T-helper 2 cell (primary cell): ENCODE measurements at regions not wholly inside any gene's neighbourhood (a gene's known extent, or its start where the extent isn't known, plus 50 kb on each side); places are given as distances from the start of the nearest gene placed in this dataset.

Experiments
- DNase-seq, 5 experiments: peaks; one replicate each; pipeline versions ENCODE4 v3.0.0 to v3.0.0-alpha.2; 2012 to 2022

GRCh38 chr2:75277111-75277510, 77.8 kb upstream of the TACR1 start:
- DNase-seq, result no peak

- DNase-seq, result no peak
Observed at GRCh38 chr2:75276093-75277029, 77.0 kb upstream of the TACR1 start.

- DNase-seq, result no peak
Observed at GRCh38 chr2:75274936-75275335, 75.6 kb upstream of the TACR1 start.

- no peak for DNase-seq
Observed at GRCh38 chr2:75268112-75268511, 68.8 kb upstream of the TACR1 start.

GRCh38 chr2:75261923-75262322, 62.6 kb upstream of the TACR1 start:
- DNase-seq, result no peak

- DNase-seq, result no peak
Observed at GRCh38 chr2:75260946-75261345, 61.6 kb upstream of the TACR1 start.

GRCh38 chr2:75258620-75259019, 59.3 kb upstream of the TACR1 start:
- no peak for DNase-seq

- DNase-seq, result no peak
Observed at GRCh38 chr2:75256485-75256884, 57.2 kb upstream of the TACR1 start.

- no peak for DNase-seq
Observed at GRCh38 chr2:75253526-75253925, 54.2 kb upstream of the TACR1 start.

- DNase-seq, result no peak
Observed at GRCh38 chr2:75251896-75252295, 52.6 kb upstream of the TACR1 start.
